ENCODE measurements at regions not wholly inside any gene's neighbourhood (a gene's known extent, or its start where the extent isn't known, plus 50 kb on each side); places are given as distances from the start of the nearest gene placed in this dataset.

GRCh38 chr9:13397220-13397619, 117.7 kb upstream of the MPDZ start:
- 26% methylated on average over 4 of the region's 4 CpGs for WGBS (ENCODE audit: missing lambda C conversion rate)
- Histone ChIP-seq H3K27ac (no peak overlapping the region), H3K4me1 (no peaks in the 10 kb centered on the region), H3K4me3 (no peak overlapping the region), H3K9me3 (peaks cover under 1% of the 10 kb centered on the region; the same call in 1 of the 3 replicates), H3K4me2 (no peak overlapping the region)
- ATAC-seq (no peak), FAIRE-seq (no peak), DNase-seq (ENCODE audit: low read depth in 1 of 2, low spot score in 1 of 2) (no peak)
- CTCF ChIA-PET: no interaction called here
- TF ChIP-seq, protein P1, sequence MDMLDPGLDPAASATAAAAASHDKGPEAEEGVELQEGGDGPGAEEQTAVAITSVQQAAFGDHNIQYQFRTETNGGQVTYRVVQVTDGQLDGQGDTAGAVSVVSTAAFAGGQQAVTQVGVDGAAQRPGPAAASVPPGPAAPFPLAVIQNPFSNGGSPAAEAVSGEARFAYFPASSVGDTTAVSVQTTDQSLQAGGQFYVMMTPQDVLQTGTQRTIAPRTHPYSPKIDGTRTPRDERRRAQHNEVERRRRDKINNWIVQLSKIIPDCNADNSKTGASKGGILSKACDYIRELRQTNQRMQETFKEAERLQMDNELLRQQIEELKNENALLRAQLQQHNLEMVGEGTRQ (IDR thresholded peaks at IDR 0.05): no peak
- TF ChIP-seq RCOR1 (IDR thresholded peaks at IDR 0.05; ENCODE audit: low read depth, low read length) (no peak), NPAS2 (CRISPR knock-in tag; IDR thresholded peaks at IDR 0.05; ENCODE audit: borderline replicate concordance) (no peak), NFE2L2 (conservative IDR thresholded peaks at IDR 0.05; ENCODE audit: low read length) (no peak), REST (IDR thresholded peaks at IDR 0.05) (no peak), BHLHE40 (IDR thresholded peaks at IDR 0.05; ENCODE audit: low read depth, low read length) (no peak), GATA3 (IDR thresholded peaks at IDR 0.05; ENCODE audit: borderline replicate concordance) (no peak), EHMT2 (IDR thresholded peaks at IDR 0.05; ENCODE audit: low read depth) (no peak), HES2 (IDR thresholded peaks at IDR 0.05) (no peak), HEYL (CRISPR knock-in tag; IDR thresholded peaks at IDR 0.05) (no peak), MAX (IDR thresholded peaks at IDR 0.05) (no peak), FOSB (CRISPR knock-in tag; IDR thresholded peaks at IDR 0.05) (no peak), POLR2A (IDR thresholded peaks at IDR 0.05; ENCODE audit: low read length) (no peak)
- TF ChIP-seq, protein P2, sequence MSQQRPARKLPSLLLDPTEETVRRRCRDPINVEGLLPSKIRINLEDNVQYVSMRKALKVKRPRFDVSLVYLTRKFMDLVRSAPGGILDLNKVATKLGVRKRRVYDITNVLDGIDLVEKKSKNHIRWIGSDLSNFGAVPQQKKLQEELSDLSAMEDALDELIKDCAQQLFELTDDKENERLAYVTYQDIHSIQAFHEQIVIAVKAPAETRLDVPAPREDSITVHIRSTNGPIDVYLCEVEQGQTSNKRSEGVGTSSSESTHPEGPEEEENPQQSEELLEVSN (IDR thresholded peaks at IDR 0.05; ENCODE audit: borderline replicate concordance, low read depth): no peak
- POLR2A ChIA-PET: no interaction called here

DNA sequence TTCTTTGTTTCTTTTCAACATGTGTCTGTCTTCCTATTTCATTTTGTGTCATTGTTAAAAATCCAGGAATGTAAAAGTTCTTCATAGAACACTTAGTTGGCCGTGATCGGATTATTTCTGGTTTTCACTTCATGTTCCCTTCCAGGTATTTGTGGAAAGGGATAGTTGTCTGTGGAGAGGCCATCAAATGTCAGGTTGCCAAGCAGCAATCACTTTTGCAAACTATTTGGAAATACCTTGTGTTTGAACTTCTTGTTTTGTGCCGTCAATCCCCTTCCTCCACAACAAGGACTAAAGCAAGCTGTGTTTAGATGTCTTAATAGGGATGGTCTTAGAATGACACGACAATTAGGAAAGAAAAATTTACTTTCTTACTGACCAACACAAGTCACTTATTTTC, 116.9 kb upstream of the MPDZ start:
- TF ChIP-seq CHD2 (IDR thresholded peaks at IDR 0.05; ENCODE audit: low read length, partially characterized antibody) (no peak), NFE2L2 (conservative IDR thresholded peaks at IDR 0.05; ENCODE audit: low read length) (no peak), ZNF302 (CRISPR knock-in tag; IDR thresholded peaks at IDR 0.05) (no peak)
- POLR2A ChIA-PET: no interaction called here
- Histone ChIP-seq H3K27ac (no peak overlapping the region), H3K4me1 (no peaks in the 10 kb centered on the region), H3K4me2 (no peak overlapping the region), H3K9me3 (peaks cover 8% of the 10 kb centered on the region), H3K4me3 (no peak overlapping the region)
- CTCF ChIA-PET: no interaction called here
- DNase-seq (ENCODE audit: low read depth in 1 of 2, low spot score in 1 of 2) (no peak), ATAC-seq (no peak), FAIRE-seq (no peak)
- WGBS (ENCODE audit: missing lambda C conversion rate): 24% methylated on average over 4 of the region's 4 CpGs

DNA sequence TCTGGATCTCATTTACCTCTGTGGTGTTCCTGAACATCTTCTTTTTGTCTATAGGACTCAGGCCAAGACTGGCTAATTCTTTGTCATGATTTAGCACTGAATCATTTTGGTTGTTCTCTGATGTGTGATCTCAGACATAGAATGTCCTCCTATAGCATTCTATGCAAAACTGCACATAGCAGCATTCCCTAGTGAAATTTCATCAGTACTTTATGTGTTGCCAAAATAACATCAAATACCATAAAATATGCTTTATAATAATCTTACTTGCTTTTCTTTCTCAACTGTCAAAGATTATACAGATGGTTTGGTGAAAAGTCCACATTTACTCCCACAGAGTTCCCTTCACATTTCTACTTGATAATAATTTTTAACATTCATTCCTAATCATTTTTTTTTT, 115.7 kb upstream of the MPDZ start:
- no peak for TF ChIP-seq CEBPB (IDR thresholded peaks at IDR 0.05)
- TF ChIP-seq NFE2L2 (conservative IDR thresholded peaks at IDR 0.05; ENCODE audit: low read length): no peak
- ChIA-PET POLR2A (no interaction called here), CTCF (no interaction called here)
- Histone ChIP-seq H3K4me3 (no peak overlapping the region), H3K4me1 (no peaks in the 10 kb centered on the region), H3K27ac (no peak overlapping the region), H3K4me2 (no peak overlapping the region), H3K9me3 (peaks cover 12% of the 10 kb centered on the region)
- no peak for ATAC-seq
- no peak for DNase-seq (ENCODE audit: low read depth in 1 of 2, low spot score in 1 of 2)
- no peak for FAIRE-seq

Measured in A549 (cell line).